DMS 273 (cell line): ENCODE measurements at regions not wholly inside any gene's neighbourhood (a gene's known extent, or its start where the extent isn't known, plus 50 kb on each side); places are given as distances from the start of the nearest gene placed in this dataset.

Experiments
- DNase-seq: peaks from one replicate; lab custom pipeline; 2025; ENCODE audit not compliant: unreplicated experiment; lab: John Stamatoyannopoulos, UW

- DNase-seq: no peak
Observed at GRCh38 chr2:216745453-216745852, 50.1 kb upstream of the IGFBP5 start.
